ENCODE measurements at regions not wholly inside any gene's neighbourhood (a gene's known extent, or its start where the extent isn't known, plus 50 kb on each side); places are given as distances from the start of the nearest gene placed in this dataset.

DNA sequence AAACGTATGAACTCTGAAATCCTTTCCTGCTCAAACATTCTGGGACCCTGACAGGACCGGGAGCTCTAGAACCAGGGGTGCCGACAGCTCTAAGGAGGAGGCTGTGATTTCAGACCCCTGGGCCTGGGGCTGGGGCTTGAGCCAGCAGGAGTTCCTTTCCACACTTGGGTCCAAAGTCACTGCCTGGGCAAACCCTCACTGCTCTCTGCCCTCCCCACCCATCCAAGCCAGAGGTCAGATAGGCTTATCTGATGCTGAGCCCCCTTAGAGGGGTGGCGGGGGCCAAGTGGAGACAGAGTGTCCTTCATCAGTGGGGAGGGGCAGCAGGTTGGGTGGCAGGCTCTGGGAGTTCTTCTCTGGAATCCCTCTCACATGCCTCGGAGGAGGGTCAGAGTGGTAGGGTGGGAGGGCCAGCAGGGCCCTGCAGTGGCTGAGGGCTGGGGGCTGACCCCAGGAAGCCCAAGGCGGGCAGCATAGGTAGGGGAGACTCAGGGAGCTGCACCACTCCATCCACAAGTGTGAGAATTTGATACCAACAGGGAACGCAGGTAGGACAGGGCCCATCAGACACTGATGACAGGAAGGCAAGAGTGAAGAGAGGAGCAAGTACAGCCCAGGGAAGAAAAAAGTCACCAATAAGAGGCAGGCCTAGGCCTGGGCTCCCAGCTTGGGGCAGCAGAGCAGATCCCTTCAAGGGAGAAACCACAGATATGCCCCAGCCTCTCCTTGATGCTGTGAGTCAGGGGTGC, 121.0 kb downstream of the MRPL14 start:
- TF ChIP-seq, protein P1, sequence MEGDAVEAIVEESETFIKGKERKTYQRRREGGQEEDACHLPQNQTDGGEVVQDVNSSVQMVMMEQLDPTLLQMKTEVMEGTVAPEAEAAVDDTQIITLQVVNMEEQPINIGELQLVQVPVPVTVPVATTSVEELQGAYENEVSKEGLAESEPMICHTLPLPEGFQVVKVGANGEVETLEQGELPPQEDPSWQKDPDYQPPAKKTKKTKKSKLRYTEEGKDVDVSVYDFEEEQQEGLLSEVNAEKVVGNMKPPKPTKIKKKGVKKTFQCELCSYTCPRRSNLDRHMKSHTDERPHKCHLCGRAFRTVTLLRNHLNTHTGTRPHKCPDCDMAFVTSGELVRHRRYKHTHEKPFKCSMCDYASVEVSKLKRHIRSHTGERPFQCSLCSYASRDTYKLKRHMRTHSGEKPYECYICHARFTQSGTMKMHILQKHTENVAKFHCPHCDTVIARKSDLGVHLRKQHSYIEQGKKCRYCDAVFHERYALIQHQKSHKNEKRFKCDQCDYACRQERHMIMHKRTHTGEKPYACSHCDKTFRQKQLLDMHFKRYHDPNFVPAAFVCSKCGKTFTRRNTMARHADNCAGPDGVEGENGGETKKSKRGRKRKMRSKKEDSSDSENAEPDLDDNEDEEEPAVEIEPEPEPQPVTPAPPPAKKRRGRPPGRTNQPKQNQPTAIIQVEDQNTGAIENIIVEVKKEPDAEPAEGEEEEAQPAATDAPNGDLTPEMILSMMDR (IDR thresholded peaks at IDR 0.05): no peak
- TF ChIP-seq POLR2AphosphoS5 (IDR thresholded peaks at IDR 0.05; ENCODE audit: low read depth, low read length): no peak

All from Panc1 (cell line).